HCT116 (cell line): ENCODE measurements at regions not wholly inside any gene's neighbourhood (a gene's known extent, or its start where the extent isn't known, plus 50 kb on each side); places are given as distances from the start of the nearest gene placed in this dataset.

Experiments
- ATAC-seq: fragments of 200-7000 bp; cut with Tn5 transposase; 2 replicates; pipeline ENCODE4 v1.9.1; 2020; ENCODE audit warnings: mild to moderate bottlenecking, moderate library complexity
- BruUV-seq: library from RNA; stranded (reverse); fragments of 400-500 nt; replicated peaks from 2 replicates; lab custom pipeline; 2021; lab: Mats Ljungman, UMichigan
- CTCF ChIA-PET: fragments of 300-600 bp; sonication (Branson Sonifier 250); formaldehyde crosslinking; loops from one replicate; lab custom pipeline; 2021; ENCODE audit warnings: antibody characterized with exemption; lab: Charles Lee
- POLR2A ChIA-PET: fragments of 300-600, 350-600 bp; sonication (Branson Sonifier 250); formaldehyde crosslinking; loops from one replicate; lab custom pipeline; 2021; ENCODE audit warnings: antibody characterized with exemption; lab: Charles Lee
- RAD21 ChIA-PET, 2 experiments: fragments of 300-600 bp; sonication (Branson Sonifier 250); formaldehyde crosslinking; loops; one replicate each; lab custom pipeline; 2023; ENCODE audit warnings: low total read pairs in 2 of 2; ENCODE audit not compliant: uncharacterized antibody in 2 of 2, unreplicated experiment in 2 of 2, low non-redundant PET in 1 of 2; lab: Charles Lee
- DNase-seq: peaks from one replicate; pipeline ENCODE4 v3.0.0-alpha.2; 2010; ENCODE audit warnings: low read depth, low spot score
- H2AFZ ChIP-seq: fragments of 200-600 bp; shearing (Covaris generic), sonication (generic); 2 replicates; pipeline ENCODE4 v1.6.1; 2017; ENCODE audit warnings: low read depth, mixed run types, mixed read lengths, antibody characterized with exemption, low read length; ENCODE audit not compliant: poor library complexity, severe bottlenecking
- H3K27ac ChIP-seq: 2 replicates; pipeline ENCODE4 v1.5.1; 2012; ENCODE audit warnings: low read depth, low read length
- H3K27me3 ChIP-seq: fragments of 200-600 bp; sonication (generic); 2 replicates; pipeline ENCODE4 v1.6.1; 2016; ENCODE audit warnings: mixed run types, low read length, mixed read lengths; ENCODE audit not compliant: insufficient read depth
- H3K36me3 ChIP-seq, 2 experiments: fragments of 200-500 bp in 1 of 2; fragments of 200-600 bp in 1 of 2; sonication (Bioruptor generic) in 1 of 2; sonication (generic) in 1 of 2; 2 replicates each; pipeline versions ENCODE4 v1.5.1 to v1.6.1; 2014 to 2016; ENCODE audit warnings: low read length in 2 of 2, inconsistent platforms in 1 of 2, mixed read lengths in 1 of 2, mixed run types in 1 of 2; ENCODE audit not compliant: insufficient read depth in 2 of 2, control insufficient read depth in 1 of 2
- H3K4me1 ChIP-seq, 2 experiments: fragments of 200-600 bp in 1 of 2; sonication (generic) in 1 of 2; 2 replicates each; pipeline versions ENCODE4 v1.5.1 to v1.6.1; 2012 to 2017; ENCODE audit warnings: low read length in 2 of 2, inconsistent platforms in 1 of 2, mild to moderate bottlenecking in 1 of 2, mixed read lengths in 1 of 2, mixed run types in 1 of 2, moderate library complexity in 1 of 2; ENCODE audit not compliant: insufficient read depth in 2 of 2, control insufficient read depth in 1 of 2
- H3K4me2 ChIP-seq: fragments of 200-600 bp; sonication (generic); 2 replicates; pipeline ENCODE4 v1.6.1; 2017; ENCODE audit warnings: mixed run types, low read length, mixed read lengths
- H3K4me3 ChIP-seq, 2 experiments: fragments of 200-600 bp in 1 of 2; sonication (generic) in 1 of 2; replicated peaks in 1 of 2; 2 replicates each; pipeline ENCODE4 v1.5.1; 2011 to 2016; ENCODE audit warnings: low read length in 2 of 2, control low read depth in 1 of 2, low read depth in 1 of 2, mild to moderate bottlenecking in 1 of 2, mixed read lengths in 1 of 2, mixed run types in 1 of 2
- H3K79me2 ChIP-seq: fragments of 200-600 bp; sonication (generic); 2 replicates; pipeline ENCODE4 v1.6.1; 2017; ENCODE audit warnings: mild to moderate bottlenecking, mixed run types, low read length, moderate library complexity, mixed read lengths; ENCODE audit not compliant: insufficient read depth
- H3K9ac ChIP-seq: fragments of 200-600 bp; sonication (generic); 2 replicates; pipeline ENCODE4 v1.6.1; 2016; ENCODE audit warnings: low read length, mixed read lengths
- H3K9me2 ChIP-seq: fragments of 200-600 bp; sonication (generic), shearing (Covaris generic); 2 replicates; pipeline ENCODE4 v1.6.1; 2017; ENCODE audit warnings: mixed run types, mild to moderate bottlenecking, moderate library complexity; ENCODE audit not compliant: insufficient read depth
- H3K9me3 ChIP-seq, 2 experiments: fragments of 200-500 bp in 1 of 2; fragments of 200-600 bp in 1 of 2; sonication (Bioruptor generic) in 1 of 2; sonication (generic) in 1 of 2; 2 replicates each; pipeline ENCODE4 v1.6.1; 2014 to 2017; ENCODE audit warnings: low read length in 2 of 2, mixed read lengths in 2 of 2, inconsistent platforms in 1 of 2, low read depth in 1 of 2, mild to moderate bottlenecking in 1 of 2, mixed run types in 1 of 2, moderate library complexity in 1 of 2; ENCODE audit not compliant: control insufficient read depth in 1 of 2, insufficient read depth in 1 of 2
- H4K20me1 ChIP-seq: fragments of 200-600 bp; sonication (generic), shearing (Covaris generic); 2 replicates; pipeline ENCODE4 v1.6.1; 2017; ENCODE audit warnings: mixed run types, mild to moderate bottlenecking, moderate library complexity; ENCODE audit not compliant: insufficient read depth
- CBX3 ChIP-seq: IDR thresholded peaks from 2 replicates; pipeline ENCODE4 v1.6.1; 2012; ENCODE audit warnings: low read depth
- CEBPB ChIP-seq: IDR thresholded peaks from 2 replicates; pipeline ENCODE4 v1.6.1; 2012; ENCODE audit warnings: low read depth
- EGR1 ChIP-seq: IDR thresholded peaks from 2 replicates; pipeline ENCODE4 v1.6.1; 2012; ENCODE audit warnings: low read depth
- EZH2 ChIP-seq: fragments of 200-600 bp; sonication (generic); IDR thresholded peaks from 2 replicates; pipeline ENCODE4 v1.6.1; 2017; ENCODE audit warnings: antibody characterized with exemption, mixed run types
- EZH2phosphoT487 ChIP-seq: fragments of 200-600 bp; IDR thresholded peaks from 2 replicates; pipeline ENCODE4 v1.6.1; 2018; ENCODE audit warnings: antibody characterized with exemption, borderline replicate concordance
- FOSL1 ChIP-seq: IDR thresholded peaks from 2 replicates; pipeline ENCODE4 v1.6.1; 2012; ENCODE audit warnings: low read depth
- JUND ChIP-seq: IDR thresholded peaks from 2 replicates; pipeline ENCODE4 v1.6.1; 2012
- POLR2AphosphoS5 ChIP-seq: IDR thresholded peaks from 2 replicates; pipeline ENCODE4 v1.6.1; 2011; ENCODE audit warnings: mild to moderate bottlenecking, low read depth, low read length, moderate library complexity
- RAD21 ChIP-seq: IDR thresholded peaks from 2 replicates; pipeline ENCODE4 v1.6.1; 2012; ENCODE audit warnings: low read depth, mild to moderate bottlenecking
- SIN3A ChIP-seq: IDR thresholded peaks from 2 replicates; pipeline ENCODE4 v1.6.1; 2012; ENCODE audit warnings: low read depth
- SP1 ChIP-seq: IDR thresholded peaks from 2 replicates; pipeline ENCODE4 v1.6.1; 2012; ENCODE audit warnings: low read depth
- SRF ChIP-seq: IDR thresholded peaks from 2 replicates; pipeline ENCODE4 v1.6.1; 2012; ENCODE audit warnings: low read depth
- TCF7L2 ChIP-seq: IDR thresholded peaks from 2 replicates; pipeline ENCODE4 v1.7.0; 2011; ENCODE audit warnings: borderline replicate concordance, inconsistent platforms; ENCODE audit not compliant: insufficient read depth, insufficient read length; ENCODE audit errors: extremely low read depth
- YY1 ChIP-seq: IDR thresholded peaks from 2 replicates; pipeline ENCODE4 v1.6.1; 2011; ENCODE audit warnings: low read length, low read depth, moderate library complexity, mild to moderate bottlenecking; ENCODE audit not compliant: insufficient replicate concordance; ENCODE audit errors: extremely low read depth
- ZFX ChIP-seq: fragments of 450-650 bp; IDR thresholded peaks from 2 replicates; pipeline ENCODE4 v1.6.1; 2017
- ZNF274 ChIP-seq: fragments of 200-500 bp; sonication (Bioruptor generic); IDR thresholded peaks from 2 replicates; pipeline ENCODE4 v1.6.1; 2014; ENCODE audit warnings: mild to moderate bottlenecking, low read depth, low read length, inconsistent platforms
- intact Hi-C: fragments of 100-400 bp; cut with micrococcal nuclease; formaldehyde crosslinking; loops from 2 replicates; pipeline ENCODE4 v1.10.0; 2022
- TF ChIP-seq, protein P1 (sequence below): IDR thresholded peaks from 2 replicates; pipeline ENCODE4 v1.6.1; 2012; ENCODE audit warnings: low read depth
- TF ChIP-seq, protein P2 (sequence below): IDR thresholded peaks from 2 replicates; pipeline ENCODE4 v1.6.1; 2012
- TF ChIP-seq, protein P3 (sequence below): IDR thresholded peaks from 2 replicates; pipeline ENCODE4 v1.6.1; 2012

DNA sequence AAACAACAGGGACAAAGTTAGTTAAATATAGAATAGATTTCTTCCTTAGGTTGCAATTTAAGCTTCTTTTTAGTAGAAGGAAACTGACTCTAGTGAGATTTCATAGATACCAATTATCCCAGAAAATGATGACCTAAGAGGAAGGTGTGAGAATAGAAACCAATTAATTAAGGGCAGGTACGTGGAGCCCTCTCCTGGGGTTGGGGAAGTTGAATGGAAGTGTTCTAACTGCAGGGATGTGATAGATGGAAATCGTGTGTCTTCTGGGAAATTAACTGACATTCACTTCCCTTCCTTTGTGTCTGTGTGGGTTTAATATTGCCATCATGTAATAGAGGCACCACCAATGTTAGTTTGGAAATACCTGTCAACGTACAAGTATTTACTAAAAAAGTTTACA lies 204.1 kb upstream of the ANK2 start (continued):
- TF ChIP-seq, protein P1, sequence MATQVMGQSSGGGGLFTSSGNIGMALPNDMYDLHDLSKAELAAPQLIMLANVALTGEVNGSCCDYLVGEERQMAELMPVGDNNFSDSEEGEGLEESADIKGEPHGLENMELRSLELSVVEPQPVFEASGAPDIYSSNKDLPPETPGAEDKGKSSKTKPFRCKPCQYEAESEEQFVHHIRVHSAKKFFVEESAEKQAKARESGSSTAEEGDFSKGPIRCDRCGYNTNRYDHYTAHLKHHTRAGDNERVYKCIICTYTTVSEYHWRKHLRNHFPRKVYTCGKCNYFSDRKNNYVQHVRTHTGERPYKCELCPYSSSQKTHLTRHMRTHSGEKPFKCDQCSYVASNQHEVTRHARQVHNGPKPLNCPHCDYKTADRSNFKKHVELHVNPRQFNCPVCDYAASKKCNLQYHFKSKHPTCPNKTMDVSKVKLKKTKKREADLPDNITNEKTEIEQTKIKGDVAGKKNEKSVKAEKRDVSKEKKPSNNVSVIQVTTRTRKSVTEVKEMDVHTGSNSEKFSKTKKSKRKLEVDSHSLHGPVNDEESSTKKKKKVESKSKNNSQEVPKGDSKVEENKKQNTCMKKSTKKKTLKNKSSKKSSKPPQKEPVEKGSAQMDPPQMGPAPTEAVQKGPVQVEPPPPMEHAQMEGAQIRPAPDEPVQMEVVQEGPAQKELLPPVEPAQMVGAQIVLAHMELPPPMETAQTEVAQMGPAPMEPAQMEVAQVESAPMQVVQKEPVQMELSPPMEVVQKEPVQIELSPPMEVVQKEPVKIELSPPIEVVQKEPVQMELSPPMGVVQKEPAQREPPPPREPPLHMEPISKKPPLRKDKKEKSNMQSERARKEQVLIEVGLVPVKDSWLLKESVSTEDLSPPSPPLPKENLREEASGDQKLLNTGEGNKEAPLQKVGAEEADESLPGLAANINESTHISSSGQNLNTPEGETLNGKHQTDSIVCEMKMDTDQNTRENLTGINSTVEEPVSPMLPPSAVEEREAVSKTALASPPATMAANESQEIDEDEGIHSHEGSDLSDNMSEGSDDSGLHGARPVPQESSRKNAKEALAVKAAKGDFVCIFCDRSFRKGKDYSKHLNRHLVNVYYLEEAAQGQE, result no peak
- TF ChIP-seq SP1 (no peak), SIN3A (no peak), POLR2AphosphoS5 (no peak)

DNA sequence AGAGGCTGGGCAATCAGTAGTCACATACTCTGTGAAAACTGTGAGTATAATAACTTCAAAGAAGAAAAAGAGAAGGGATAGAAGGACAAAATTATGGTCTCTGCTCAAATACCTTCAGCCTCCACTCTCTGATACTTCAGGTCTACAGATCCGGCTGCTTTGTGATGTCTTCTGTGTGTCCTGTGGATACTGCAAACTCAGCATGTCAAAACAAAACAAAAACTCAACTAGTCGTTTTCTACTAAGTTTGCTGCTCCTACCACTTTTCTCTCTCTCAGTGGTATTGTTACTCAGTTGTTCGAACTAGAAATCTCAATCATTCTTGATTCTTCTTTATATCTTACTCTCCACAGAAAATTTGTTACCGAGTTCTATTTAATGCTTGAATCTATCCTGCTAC lies 202.4 kb upstream of the ANK2 start:
- POLR2A ChIA-PET, result no interaction called here
- intact Hi-C loops, result no loop called here
- no peak overlapping the region for H3K9ac ChIP-seq

More for the DNA sequence above, 202.4 kb upstream of the ANK2 start:
- H3K9me3 ChIP-seq, result no peaks in the 10 kb centered on the region
- H3K4me1 ChIP-seq, result no peaks in the 10 kb centered on the region
- H3K79me2 ChIP-seq, result no peaks in the 10 kb centered on the region
- TF ChIP-seq, protein P2, sequence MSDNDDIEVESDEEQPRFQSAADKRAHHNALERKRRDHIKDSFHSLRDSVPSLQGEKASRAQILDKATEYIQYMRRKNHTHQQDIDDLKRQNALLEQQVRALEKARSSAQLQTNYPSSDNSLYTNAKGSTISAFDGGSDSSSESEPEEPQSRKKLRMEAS, result no peak
- TF ChIP-seq TCF7L2 (no peak), RAD21 (no peak), YY1 (no peak), SIN3A (no peak), EZH2phosphoT487 (no peak), JUND (no peak), ZNF274 (no peak), SRF (no peak), CEBPB (no peak), FOSL1 (no peak), CBX3 (no peak), EZH2 (no peak), ZFX (no peak), POLR2AphosphoS5 (no peak), EGR1 (no peak)
- TF ChIP-seq, protein P1, result no peak
- TF ChIP-seq, protein P3, sequence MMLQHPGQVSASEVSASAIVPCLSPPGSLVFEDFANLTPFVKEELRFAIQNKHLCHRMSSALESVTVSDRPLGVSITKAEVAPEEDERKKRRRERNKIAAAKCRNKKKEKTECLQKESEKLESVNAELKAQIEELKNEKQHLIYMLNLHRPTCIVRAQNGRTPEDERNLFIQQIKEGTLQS, result no peak
- ChIA-PET CTCF (no interaction called here), RAD21 (no interaction called here)
- H2AFZ ChIP-seq, result no peak overlapping the region
- no peaks in the 10 kb centered on the region for H3K27me3 ChIP-seq
- H3K4me3 ChIP-seq, result no peak overlapping the region
- no TSS peak for BruUV-seq
- ATAC-seq (no peak), DNase-seq (no peak)
- no peaks in the 10 kb centered on the region for H3K9me2 ChIP-seq
- no peaks in the 10 kb centered on the region for H3K36me3 ChIP-seq
- no peak overlapping the region for H3K4me2 ChIP-seq
- no peaks in the 10 kb centered on the region for H4K20me1 ChIP-seq
- H3K27ac ChIP-seq, result no peak overlapping the region
